Gastrocnemius medialis (tissue), 4 donors: ENCODE measurements at regions not wholly inside any gene's neighbourhood (a gene's known extent, or its start where the extent isn't known, plus 50 kb on each side); places are given as distances from the start of the nearest gene placed in this dataset.

Source experiments
- ATAC-seq, 2 donors: fragments of 150-250 bp; one replicate each; pipeline ENCODE4 v1.9.1; 2016
- DNase-seq, 2 donors: peaks; one replicate each; pipeline ENCODE4 v3.0.0-alpha.2; 2019
- H3K27ac ChIP-seq, 4 donors: fragments of 200-600 bp; sonication (generic); 1 replicate in 1 of 4; 2 replicates in 3 of 4; pipeline ENCODE4 v1.5.1; 2016 to 2018; ENCODE audit warnings: mild to moderate bottlenecking in 2 of 4, moderate library complexity in 1 of 4
- H3K27me3 ChIP-seq, 3 donors: fragments of 200-600 bp; sonication (generic) in 2 of 3; 1 replicate in 1 of 3; 2 replicates in 2 of 3; pipeline versions ENCODE4 v1.5.1 to v1.6.0; 2016 to 2019; ENCODE audit warnings: mild to moderate bottlenecking in 1 of 3, moderate library complexity in 1 of 3
- H3K36me3 ChIP-seq, 2 donors: fragments of 200-600 bp; sonication (generic) in 1 of 2; one replicate each; pipeline ENCODE4 v1.5.1; 2017 to 2018
- H3K4me1 ChIP-seq, 2 donors: fragments of 200-600 bp; sonication (generic) in 1 of 2; one replicate each; pipeline ENCODE4 v1.5.1; 2016 to 2017; ENCODE audit warnings: mild to moderate bottlenecking in 2 of 2
- H3K4me3 ChIP-seq, 4 donors: fragments of 200-600 bp; sonication (generic) in 3 of 4; 1 replicate in 1 of 4; 2 replicates in 3 of 4; pipeline ENCODE4 v1.5.1; 2016 to 2019; ENCODE audit warnings: mild to moderate bottlenecking in 2 of 4
- H3K9me3 ChIP-seq, 3 donors: fragments of 200-600 bp; sonication (generic) in 2 of 3; 1 replicate in 1 of 3; 2 replicates in 2 of 3; pipeline ENCODE4 v1.5.1; 2016 to 2019
- POLR2A ChIP-seq, 2 donors: fragments of 450-650 bp; IDR thresholded peaks; one replicate each; pipeline ENCODE4 v1.6.1; 2017; ENCODE audit warnings: antibody characterized with exemption in 2 of 2, mild to moderate bottlenecking in 2 of 2, moderate library complexity in 2 of 2
- in situ Hi-C, 4 donors: fragments of 200-750 bp; cut with MboI; loops; one replicate each; pipeline versions ENCODE4 v1.15.0 to v1.8.0; 2017; ENCODE audit warnings: low sequenced_read_pairs in 4 of 4
- intact Hi-C: fragments of 100-400 bp; cut with DNase I; formaldehyde crosslinking; loops from one replicate; pipeline ENCODE4 v1.15.1; 2023; ENCODE audit warnings: low total_unique reads
- TF ChIP-seq, protein P1 (sequence below), 5 experiments: fragments of 450-650 bp in 3 of 5; fragments of 200-600 bp in 2 of 5; sonication (generic) in 2 of 5; IDR thresholded peaks in 4 of 5; conservative IDR thresholded peaks in 1 of 5; 1 replicate in 4 of 5; 2 replicates in 1 of 5; pipeline ENCODE4 v1.5.1; 2016 to 2019; ENCODE audit warnings: antibody characterized with exemption in 5 of 5, mild to moderate bottlenecking in 3 of 5, moderate library complexity in 3 of 5

DNA sequence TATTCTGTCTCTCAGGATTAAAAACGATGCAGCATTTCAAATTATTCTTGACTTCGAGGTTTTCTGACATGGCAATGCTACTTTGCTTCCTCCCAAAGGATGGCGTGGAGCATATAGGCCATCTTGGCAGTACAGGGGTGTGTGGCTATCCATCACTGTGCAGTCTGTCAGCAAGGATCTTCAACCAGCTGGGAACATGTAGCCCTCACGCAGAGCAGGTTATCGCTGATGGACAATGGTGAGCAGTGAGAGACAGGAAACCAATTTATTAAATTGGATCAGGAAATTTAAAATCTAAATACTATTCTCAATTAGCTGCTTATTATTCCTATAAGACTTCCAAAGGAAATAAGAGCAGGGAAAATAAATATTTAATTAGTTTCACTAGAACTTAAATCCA is 615.3 kb downstream of the OTOL1 start:
- no peaks in the 10 kb centered on the region for H3K4me1 ChIP-seq
- H3K27ac ChIP-seq = no peak overlapping the region
- no peaks in the 10 kb centered on the region for H3K27me3 ChIP-seq
- no peaks in the 10 kb centered on the region for H3K9me3 ChIP-seq
- no peaks in the 10 kb centered on the region for H3K36me3 ChIP-seq
- DNase-seq (no peak), ATAC-seq (no peak)
- intact Hi-C loops (no loop called here), in situ Hi-C loops (no loop called here)
- no peak overlapping the region for H3K4me3 ChIP-seq
- TF ChIP-seq, protein P1, sequence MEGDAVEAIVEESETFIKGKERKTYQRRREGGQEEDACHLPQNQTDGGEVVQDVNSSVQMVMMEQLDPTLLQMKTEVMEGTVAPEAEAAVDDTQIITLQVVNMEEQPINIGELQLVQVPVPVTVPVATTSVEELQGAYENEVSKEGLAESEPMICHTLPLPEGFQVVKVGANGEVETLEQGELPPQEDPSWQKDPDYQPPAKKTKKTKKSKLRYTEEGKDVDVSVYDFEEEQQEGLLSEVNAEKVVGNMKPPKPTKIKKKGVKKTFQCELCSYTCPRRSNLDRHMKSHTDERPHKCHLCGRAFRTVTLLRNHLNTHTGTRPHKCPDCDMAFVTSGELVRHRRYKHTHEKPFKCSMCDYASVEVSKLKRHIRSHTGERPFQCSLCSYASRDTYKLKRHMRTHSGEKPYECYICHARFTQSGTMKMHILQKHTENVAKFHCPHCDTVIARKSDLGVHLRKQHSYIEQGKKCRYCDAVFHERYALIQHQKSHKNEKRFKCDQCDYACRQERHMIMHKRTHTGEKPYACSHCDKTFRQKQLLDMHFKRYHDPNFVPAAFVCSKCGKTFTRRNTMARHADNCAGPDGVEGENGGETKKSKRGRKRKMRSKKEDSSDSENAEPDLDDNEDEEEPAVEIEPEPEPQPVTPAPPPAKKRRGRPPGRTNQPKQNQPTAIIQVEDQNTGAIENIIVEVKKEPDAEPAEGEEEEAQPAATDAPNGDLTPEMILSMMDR (IDR thresholded peaks at IDR 0.05 in 4 of 5, conservative IDR thresholded peaks at IDR 0.05 in 1 of 5) = no peak
- no peak for TF ChIP-seq POLR2A (IDR thresholded peaks at IDR 0.05)

DNA sequence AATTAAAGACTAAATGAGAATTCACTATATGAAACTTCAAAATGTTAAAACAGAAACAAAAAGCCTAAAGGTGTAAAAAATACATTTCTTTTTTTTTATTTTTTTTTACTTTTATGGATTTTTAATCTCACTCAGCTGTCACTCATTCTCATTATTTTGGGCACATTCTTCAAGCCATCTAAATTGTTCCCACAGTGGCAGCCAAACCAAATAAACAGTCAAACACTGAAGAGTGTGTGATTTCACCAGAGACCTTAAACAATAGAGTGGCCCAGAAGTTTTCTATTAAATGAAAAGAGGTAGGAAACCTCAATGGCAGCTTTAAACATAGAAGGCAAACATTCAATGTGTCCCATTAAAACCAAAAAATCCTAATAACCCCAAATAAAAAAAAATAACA is 616.1 kb downstream of the OTOL1 start:
- in situ Hi-C loops = no loop called here
- Histone ChIP-seq H3K4me3 (no peak overlapping the region), H3K36me3 (no peaks in the 10 kb centered on the region), H3K9me3 (no peaks in the 10 kb centered on the region), H3K4me1 (no peaks in the 10 kb centered on the region), H3K27ac (no peak overlapping the region), H3K27me3 (no peaks in the 10 kb centered on the region)
- ATAC-seq (no peak), DNase-seq (no peak)
- TF ChIP-seq, protein P1 (IDR thresholded peaks at IDR 0.05 in 4 of 5, conservative IDR thresholded peaks at IDR 0.05 in 1 of 5) = no peak
- TF ChIP-seq POLR2A (IDR thresholded peaks at IDR 0.05) = no peak
- intact Hi-C loops = no loop called here

DNA sequence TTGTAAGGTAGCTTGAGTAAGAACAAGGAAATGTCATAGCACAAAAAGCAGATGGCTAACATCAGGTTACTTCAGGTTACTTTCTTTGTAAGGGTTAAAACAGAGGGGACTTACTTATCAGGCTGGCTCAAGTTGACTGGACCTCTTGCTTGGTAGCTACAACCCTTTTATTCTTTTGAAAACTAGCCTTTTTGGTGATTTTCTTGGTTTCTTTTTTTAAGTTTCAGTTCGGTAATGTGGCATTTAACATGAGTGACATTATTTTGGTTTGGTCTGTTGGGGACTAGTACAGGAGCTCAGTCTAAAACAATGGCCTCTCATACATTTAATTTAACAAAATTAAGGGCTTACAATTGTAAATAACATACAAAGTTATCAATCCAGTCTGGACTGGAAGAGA is 621.4 kb downstream of the OTOL1 start:
- no peak overlapping the region for H3K27ac ChIP-seq
- ATAC-seq = no peak
- no peaks in the 10 kb centered on the region for H3K36me3 ChIP-seq
- H3K4me3 ChIP-seq = no peak overlapping the region
- DNase-seq = no peak
- intact Hi-C loops (no loop called here), in situ Hi-C loops (no loop called here)
- TF ChIP-seq, protein P1 (IDR thresholded peaks at IDR 0.05 in 4 of 5, conservative IDR thresholded peaks at IDR 0.05 in 1 of 5) = no peak
- TF ChIP-seq POLR2A (IDR thresholded peaks at IDR 0.05) = no peak
- no peaks in the 10 kb centered on the region for H3K27me3 ChIP-seq
- H3K4me1 ChIP-seq = no peaks in the 10 kb centered on the region
- H3K9me3 ChIP-seq = no peaks in the 10 kb centered on the region

DNA sequence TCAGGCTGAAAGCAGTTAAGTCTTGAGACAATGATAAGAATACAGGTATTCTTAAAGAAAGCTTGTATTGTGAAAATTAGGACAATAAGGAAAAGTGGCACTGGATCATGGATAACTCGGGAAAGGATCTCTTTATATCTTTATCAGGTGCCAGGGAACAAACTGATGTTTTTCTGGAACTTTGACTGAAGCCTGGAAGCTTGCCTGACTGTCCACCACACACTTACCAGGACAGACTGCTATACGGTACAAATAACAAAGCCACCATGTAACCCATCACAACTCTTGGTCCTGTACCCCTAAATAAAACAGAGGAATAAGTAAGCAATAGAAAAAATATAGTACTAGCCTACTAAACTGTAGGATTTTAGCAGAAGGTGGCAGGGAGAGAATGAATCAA is 623.0 kb downstream of the OTOL1 start:
- intact Hi-C loops (no loop called here), in situ Hi-C loops (no loop called here)
- TF ChIP-seq, protein P1 (IDR thresholded peaks at IDR 0.05 in 4 of 5, conservative IDR thresholded peaks at IDR 0.05 in 1 of 5) = no peak
- TF ChIP-seq POLR2A (IDR thresholded peaks at IDR 0.05) = no peak
- no peak overlapping the region for H3K4me3 ChIP-seq
- H3K4me1 ChIP-seq = no peaks in the 10 kb centered on the region
- ATAC-seq (no peak), DNase-seq (no peak)
- H3K27ac ChIP-seq = no peak overlapping the region
- no peaks in the 10 kb centered on the region for H3K27me3 ChIP-seq
- no peaks in the 10 kb centered on the region for H3K9me3 ChIP-seq
- H3K36me3 ChIP-seq = no peaks in the 10 kb centered on the region

DNA sequence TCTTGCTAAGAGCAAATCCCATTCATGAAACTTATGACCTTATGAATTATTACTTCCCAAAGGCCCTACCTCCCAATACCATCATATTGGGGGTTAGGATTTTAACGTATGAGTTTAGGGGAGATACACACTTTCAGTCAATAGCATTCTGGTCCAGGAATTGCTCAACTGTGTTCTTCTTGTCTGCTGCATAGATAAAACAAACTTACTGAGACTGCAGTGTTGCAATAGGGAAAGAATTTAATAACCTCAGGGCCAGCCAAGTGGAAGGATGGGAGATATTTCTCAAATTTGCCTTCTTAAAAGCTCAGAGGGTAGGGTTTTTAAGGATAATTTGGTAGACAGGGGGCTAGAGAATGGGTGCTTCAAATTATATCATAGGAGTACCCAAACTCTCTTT is 625.8 kb downstream of the OTOL1 start:
- no peaks in the 10 kb centered on the region for H3K9me3 ChIP-seq
- no peak for TF ChIP-seq POLR2A (IDR thresholded peaks at IDR 0.05)
- TF ChIP-seq, protein P1 (IDR thresholded peaks at IDR 0.05 in 4 of 5, conservative IDR thresholded peaks at IDR 0.05 in 1 of 5) = no peak
- H3K4me3 ChIP-seq = no peak overlapping the region
- no peaks in the 10 kb centered on the region for H3K4me1 ChIP-seq
- no peaks in the 10 kb centered on the region for H3K27me3 ChIP-seq
- H3K27ac ChIP-seq = no peak overlapping the region
- ATAC-seq (peak in 1 of 2 donors; percentile 55), DNase-seq (no peak)
- in situ Hi-C loops = no loop called here
- no peaks in the 10 kb centered on the region for H3K36me3 ChIP-seq
- intact Hi-C loops = no loop called here
